Naive thymus-derived CD4-positive, alpha-beta T cell (primary cell): ENCODE measurements at regions not wholly inside any gene's neighbourhood (a gene's known extent, or its start where the extent isn't known, plus 50 kb on each side); places are given as distances from the start of the nearest gene placed in this dataset.

Source experiments
- ATAC-seq: fragments of 150-1000 bp; cut with Tn5 transposase; 2 replicates; pipeline ENCODE4 v1.10.0; 2021; ENCODE audit warnings: mild to moderate bottlenecking, moderate library complexity
- CTCF ChIA-PET: fragments of 350-600 bp; sonication (Branson Sonifier 250); formaldehyde crosslinking; loops from one replicate; lab custom pipeline; 2021; ENCODE audit warnings: antibody characterized with exemption; lab: Charles Lee
- POLR2A ChIA-PET: fragments of 350-600 bp; sonication (Branson Sonifier 250); formaldehyde crosslinking; loops from one replicate; lab custom pipeline; 2021; ENCODE audit warnings: antibody characterized with exemption, inconsistent platforms; lab: Charles Lee
- DNase-seq, 9 donors: peaks; one replicate each; pipeline versions ENCODE4 v3.0.0 to v3.0.0-alpha.2; 2020 to 2022; ENCODE audit warnings: mixed read lengths in 1 of 9
- H3K27ac ChIP-seq: one replicate; pipeline ENCODE4 v1.7.0; 2013; ENCODE audit warnings: mild to moderate bottlenecking, low read depth, low read length, moderate library complexity
- H3K27me3 ChIP-seq, 2 donors: one replicate each; pipeline ENCODE4 v1.7.0; 2013; ENCODE audit warnings: low read length in 2 of 2, mild to moderate bottlenecking in 2 of 2, moderate library complexity in 2 of 2; ENCODE audit not compliant: control insufficient read depth in 2 of 2, insufficient read depth in 2 of 2
- H3K36me3 ChIP-seq, 3 experiments: 1 replicate in 2 of 3; 2 replicates in 1 of 3; pipeline ENCODE4 v1.7.0; 2013; ENCODE audit warnings: low read length in 3 of 3, mild to moderate bottlenecking in 3 of 3, moderate library complexity in 1 of 3; ENCODE audit not compliant: insufficient read depth in 3 of 3, control insufficient read depth in 2 of 3
- H3K4me1 ChIP-seq, 2 donors: one replicate each; pipeline ENCODE4 v1.7.0; 2013; ENCODE audit warnings: low read length in 2 of 2, mild to moderate bottlenecking in 2 of 2, moderate library complexity in 1 of 2; ENCODE audit not compliant: control insufficient read depth in 2 of 2, insufficient read depth in 2 of 2
- H3K4me3 ChIP-seq: 2 replicates; pipeline ENCODE4 v1.7.0; 2013; ENCODE audit warnings: mild to moderate bottlenecking, low read length
- H3K9me3 ChIP-seq, 3 experiments: 1 replicate in 2 of 3; 2 replicates in 1 of 3; pipeline ENCODE4 v1.7.0; 2013; ENCODE audit warnings: low read length in 3 of 3; ENCODE audit not compliant: control insufficient read depth in 2 of 3
- H3K27ac Mint-ChIP-seq, 9 donors: one replicate each; pipeline ENCODE4 v1.8.0; 2020 to 2022; ENCODE audit warnings: mixed read lengths in 9 of 9, mild to moderate bottlenecking in 8 of 9, moderate library complexity in 5 of 9, inconsistent platforms in 2 of 9
- H3K27me3 Mint-ChIP-seq, 5 donors: one replicate each; pipeline ENCODE4 v1.8.0; 2021 to 2022; ENCODE audit warnings: mixed read lengths in 5 of 5, mild to moderate bottlenecking in 1 of 5
- H3K36me3 Mint-ChIP-seq, 5 donors: one replicate each; pipeline ENCODE4 v1.8.0; 2020 to 2022; ENCODE audit warnings: mixed read lengths in 5 of 5, mild to moderate bottlenecking in 3 of 5, inconsistent platforms in 1 of 5
- H3K4me1 Mint-ChIP-seq, 7 donors: one replicate each; pipeline ENCODE4 v1.8.0; 2020 to 2022; ENCODE audit warnings: mixed read lengths in 7 of 7, mild to moderate bottlenecking in 3 of 7, inconsistent platforms in 1 of 7
- H3K4me3 Mint-ChIP-seq, 10 donors: one replicate each; pipeline ENCODE4 v1.8.0; 2020 to 2022; ENCODE audit warnings: mild to moderate bottlenecking in 10 of 10, mixed read lengths in 10 of 10, moderate library complexity in 6 of 10, inconsistent platforms in 2 of 10
- H3K9me3 Mint-ChIP-seq, 11 donors: one replicate each; pipeline ENCODE4 v1.8.0; 2020 to 2022; ENCODE audit warnings: mixed read lengths in 11 of 11, mild to moderate bottlenecking in 4 of 11, inconsistent platforms in 1 of 11, moderate library complexity in 1 of 11
- intact Hi-C, 2 donors: fragments of 100-400 bp; cut with micrococcal nuclease; formaldehyde crosslinking; loops; one replicate each; pipeline ENCODE4 v1.15.1; 2023

GRCh38 chr6:56399672-56400263, 152.4 kb upstream of the COL21A1 start:
- Histone ChIP-seq H3K9me3 (no peaks in the 10 kb centered on the region), H3K27me3 (no peaks in the 10 kb centered on the region), H3K4me3 (no peak overlapping the region), H3K4me1 (no peaks in the 10 kb centered on the region), H3K36me3 (no peaks in the 10 kb centered on the region), H3K27ac (no peak overlapping the region)
- ChIA-PET POLR2A (no interaction called here), CTCF (no interaction called here)
- Mint-ChIP-seq H3K27me3 (peaks cover 1 to 10% (median 4%) of the 10 kb centered on the region in 5 donors), H3K36me3 (no peaks in the 10 kb centered on the region), H3K4me3 (no peak overlapping the region), H3K27ac (no peak overlapping the region), H3K9me3 (peaks cover 0 to 12% (median 5%) of the 10 kb centered on the region in 11 donors), H3K4me1 (no peaks in the 10 kb centered on the region)
- intact Hi-C loops: no loop called here
- ATAC-seq (no peak), DNase-seq (no peak)

GRCh38 chr6:56399250-56399671, 151.9 kb upstream of the COL21A1 start:
- Histone ChIP-seq H3K36me3 (no peaks in the 10 kb centered on the region), H3K4me1 (no peaks in the 10 kb centered on the region), H3K4me3 (no peak overlapping the region), H3K27ac (no peak overlapping the region), H3K27me3 (no peaks in the 10 kb centered on the region), H3K9me3 (no peaks in the 10 kb centered on the region)
- ATAC-seq: no peak
- Mint-ChIP-seq H3K4me3 (no peak overlapping the region), H3K27ac (no peak overlapping the region), H3K36me3 (no peaks in the 10 kb centered on the region), H3K4me1 (no peaks in the 10 kb centered on the region), H3K27me3 (peaks cover 0 to 6% (median 3%) of the 10 kb centered on the region in 5 donors), H3K9me3 (peaks cover 0 to 12% (median 5%) of the 10 kb centered on the region in 11 donors)
- intact Hi-C loops: no loop called here
- CTCF ChIA-PET: no interaction called here
- DNase-seq: no peak
- POLR2A ChIA-PET: no interaction called here

GRCh38 chr6:56396435-56396834, 149.1 kb upstream of the COL21A1 start:
- intact Hi-C loops: no loop called here
- DNase-seq (no peak), ATAC-seq (no peak)
- no peak overlapping the region for H3K4me3 Mint-ChIP-seq
- Histone ChIP-seq H3K4me3 (no peak overlapping the region), H3K27me3 (no peaks in the 10 kb centered on the region), H3K27ac (no peak overlapping the region), H3K4me1 (no peaks in the 10 kb centered on the region), H3K9me3 (no peaks in the 10 kb centered on the region), H3K36me3 (no peaks in the 10 kb centered on the region)
- H3K36me3 Mint-ChIP-seq: no peaks in the 10 kb centered on the region
- peaks cover 0 to 3% (median 0%) of the 10 kb centered on the region in 5 donors for H3K27me3 Mint-ChIP-seq
- CTCF ChIA-PET: no interaction called here
- H3K9me3 Mint-ChIP-seq: peaks cover 0 to 2% (median under 1%) of the 10 kb centered on the region in 11 donors
- H3K27ac Mint-ChIP-seq: no peak overlapping the region
- no peaks in the 10 kb centered on the region for H3K4me1 Mint-ChIP-seq
- POLR2A ChIA-PET: no interaction called here

- Mint-ChIP-seq H3K9me3 (peaks cover 0 to 6% (median 2%) of the 10 kb centered on the region in 11 donors), H3K27ac (no peak overlapping the region), H3K27me3 (peaks cover 0 to 13% (median 3%) of the 10 kb centered on the region in 5 donors), H3K4me1 (no peaks in the 10 kb centered on the region), H3K4me3 (no peak overlapping the region), H3K36me3 (no peaks in the 10 kb centered on the region)
- no peak for ATAC-seq
- no peaks in the 10 kb centered on the region for H3K4me1 ChIP-seq
- H3K27me3 ChIP-seq: no peaks in the 10 kb centered on the region
- ChIA-PET POLR2A (no interaction called here), CTCF (no interaction called here)
- intact Hi-C loops: no loop called here
- no peaks in the 10 kb centered on the region for H3K36me3 ChIP-seq
- H3K9me3 ChIP-seq: no peaks in the 10 kb centered on the region
- no peak overlapping the region for H3K27ac ChIP-seq
- DNase-seq: no peak
- H3K4me3 ChIP-seq: no peak overlapping the region
Observed at GRCh38 chr6:56393615-56394612, 146.5 kb upstream of the COL21A1 start.

GRCh38 chr6:56388415-56388755, 141.0 kb upstream of the COL21A1 start:
- intact Hi-C loops: no loop called here
- no peak overlapping the region for H3K4me3 ChIP-seq
- CTCF ChIA-PET: interaction anchor here (0.6 kb wide), 1 partner anchor 26 kb away, joined by 3 read pairs; no protein-coding TSS in a partner anchor
- no peak overlapping the region for H3K27ac ChIP-seq
- no peaks in the 10 kb centered on the region for H3K9me3 ChIP-seq
- H3K36me3 ChIP-seq: no peaks in the 10 kb centered on the region
- peaks cover 0 to 25% (median 10%) of the 10 kb centered on the region in 5 donors for H3K27me3 Mint-ChIP-seq
- H3K9me3 Mint-ChIP-seq: peaks cover 0 to 9% (median 4%) of the 10 kb centered on the region in 11 donors
- H3K27ac Mint-ChIP-seq: no peak overlapping the region
- no peak overlapping the region for H3K4me3 Mint-ChIP-seq
- no peaks in the 10 kb centered on the region for H3K4me1 Mint-ChIP-seq
- no peaks in the 10 kb centered on the region for H3K27me3 ChIP-seq
- no peak for DNase-seq
- no peaks in the 10 kb centered on the region for H3K4me1 ChIP-seq
- no peaks in the 10 kb centered on the region for H3K36me3 Mint-ChIP-seq
- no peak for ATAC-seq
- POLR2A ChIA-PET: no interaction called here

- no peaks in the 10 kb centered on the region for H3K36me3 ChIP-seq
- ChIA-PET CTCF (interaction anchor here (0.6 kb wide), 1 partner anchor 25 kb away, joined by 3 read pairs; no protein-coding TSS in a partner anchor), POLR2A (no interaction called here)
- Mint-ChIP-seq H3K27me3 (peaks cover 0 to 25% (median 10%) of the 10 kb centered on the region in 5 donors), H3K36me3 (no peaks in the 10 kb centered on the region), H3K4me1 (no peaks in the 10 kb centered on the region), H3K9me3 (peaks cover 0 to 9% (median 4%) of the 10 kb centered on the region in 11 donors), H3K27ac (no peak overlapping the region), H3K4me3 (no peak overlapping the region)
- no peaks in the 10 kb centered on the region for H3K27me3 ChIP-seq
- no peak overlapping the region for H3K27ac ChIP-seq
- ATAC-seq (no peak), DNase-seq (no peak)
- no peak overlapping the region for H3K4me3 ChIP-seq
- H3K4me1 ChIP-seq: no peaks in the 10 kb centered on the region
- H3K9me3 ChIP-seq: no peaks in the 10 kb centered on the region
- intact Hi-C loops: no loop called here
Observed at GRCh38 chr6:56387621-56388414, 140.4 kb upstream of the COL21A1 start.
